GM19467 (cell line): ENCODE measurements at regions not wholly inside any gene's neighbourhood (a gene's known extent, or its start where the extent isn't known, plus 50 kb on each side); places are given as distances from the start of the nearest gene placed in this dataset.

Experiments used
- ATAC-seq: cut with Tn5 transposase; IDR thresholded peaks from one replicate; pipeline ENCODE4 v1.9.1; 2021; ENCODE audit warnings: mild to moderate bottlenecking, moderate library complexity; ENCODE audit not compliant: unreplicated experiment

DNA sequence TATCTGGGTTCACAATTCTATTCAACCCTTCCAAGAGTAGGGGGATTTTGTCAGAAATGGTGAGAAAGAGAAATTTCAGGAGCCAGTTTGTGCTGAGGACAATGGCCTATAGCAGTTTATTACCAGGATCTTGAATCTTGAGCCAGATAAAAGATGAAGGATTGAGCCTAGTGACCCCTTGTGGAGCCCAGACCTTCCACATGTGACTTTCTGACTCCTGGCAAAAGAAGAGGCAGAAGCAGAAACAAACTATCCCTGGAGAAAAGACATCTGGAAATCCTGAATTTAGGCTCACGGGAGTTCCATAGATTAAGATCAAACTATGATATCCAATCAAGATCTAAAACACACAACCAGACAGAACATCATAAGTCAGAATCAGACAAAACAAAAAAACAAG lies 60.9 kb upstream of the CHRM2 start:
- no peak for ATAC-seq

DNA sequence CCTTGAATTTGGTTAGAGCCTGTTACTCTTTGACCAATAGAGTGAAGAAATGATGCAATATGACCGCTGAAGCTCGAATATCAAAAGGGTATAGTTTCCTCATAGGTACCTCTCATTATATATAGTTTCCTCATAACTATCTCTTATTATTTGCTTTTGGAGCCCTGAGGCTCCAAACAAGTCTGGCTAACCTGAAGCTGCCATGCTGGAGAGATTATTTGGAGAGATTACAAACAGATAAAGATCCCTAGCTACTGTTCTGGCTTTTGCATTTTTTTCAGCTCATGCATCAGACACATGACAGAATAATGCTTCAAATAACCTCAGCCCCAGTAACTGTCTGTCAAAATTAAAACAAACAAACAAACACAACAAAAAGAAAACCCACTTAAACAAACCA lies 65.4 kb upstream of the CHRM2 start:
- ATAC-seq: no peak

DNA sequence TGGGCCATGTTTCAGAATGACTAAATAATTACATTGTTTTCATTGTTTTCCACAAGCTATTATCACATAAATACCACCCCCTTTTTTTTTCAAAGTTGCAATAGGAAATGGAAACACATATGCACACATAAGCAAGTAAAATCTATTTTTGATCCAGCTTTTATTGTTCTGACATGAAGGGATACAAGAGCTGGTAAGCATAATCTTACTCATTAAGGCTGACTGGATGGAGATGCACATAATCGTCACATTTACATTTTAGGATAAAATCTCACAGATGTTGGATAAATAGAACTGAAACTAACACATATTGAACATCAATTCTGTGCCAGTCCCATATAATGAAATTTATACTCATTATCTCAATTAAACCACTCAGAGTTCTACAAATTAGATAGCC lies 84.5 kb upstream of the CHRM2 start:
- ATAC-seq: no peak

DNA sequence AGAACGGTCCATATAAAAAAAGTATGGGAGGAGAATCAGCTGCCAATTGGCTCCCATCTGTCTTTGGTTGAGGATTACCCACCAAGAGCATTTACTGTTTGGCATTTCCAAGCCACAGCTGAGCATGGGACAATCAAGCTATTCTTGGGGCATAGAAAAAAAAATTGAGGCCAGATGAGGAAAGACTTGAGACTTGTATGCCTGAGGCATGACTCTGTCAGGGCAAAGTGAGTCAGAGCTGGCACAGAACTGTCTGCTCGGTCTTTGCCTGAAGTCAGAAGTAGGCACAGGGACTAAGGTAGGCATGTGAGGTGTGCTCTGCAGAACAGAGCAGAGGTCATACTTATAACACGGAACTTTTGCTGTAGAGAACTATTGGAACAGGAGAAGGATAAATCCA lies 126.5 kb upstream of the CHRM2 start:
- ATAC-seq: no peak

- no peak for ATAC-seq
These were observed 139.5 kb upstream of the CHRM2 start for GRCh38 chr7:136728945-136729344.

- ATAC-seq: no peak
These were observed 142.0 kb upstream of the CHRM2 start for GRCh38 chr7:136726460-136726859.

- no peak for ATAC-seq
These were observed 150.4 kb upstream of the CHRM2 start for GRCh38 chr7:136717910-136718557.

DNA sequence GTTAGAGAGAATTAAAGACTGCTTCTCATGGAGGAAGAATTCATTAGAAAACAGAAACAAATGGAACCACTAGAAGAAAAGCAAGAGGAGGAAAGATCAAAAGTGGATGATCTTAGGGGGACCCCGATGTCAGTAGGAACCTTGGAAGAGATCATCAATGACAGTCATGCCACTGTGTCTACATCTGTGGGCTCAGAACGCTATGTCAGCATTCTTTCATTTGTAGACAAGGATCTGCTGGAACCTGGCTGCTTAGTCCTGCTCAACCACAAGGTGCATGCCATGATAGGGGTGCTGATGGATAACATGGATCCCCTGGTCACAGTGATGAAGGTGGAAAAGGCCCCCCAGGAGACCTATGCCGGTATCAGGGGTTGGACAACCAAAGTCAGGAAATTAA lies 154.4 kb upstream of the CHRM2 start:
- no peak for ATAC-seq

- ATAC-seq: no peak
These were observed 157.7 kb upstream of the CHRM2 start for GRCh38 chr7:136710751-136711150.

DNA sequence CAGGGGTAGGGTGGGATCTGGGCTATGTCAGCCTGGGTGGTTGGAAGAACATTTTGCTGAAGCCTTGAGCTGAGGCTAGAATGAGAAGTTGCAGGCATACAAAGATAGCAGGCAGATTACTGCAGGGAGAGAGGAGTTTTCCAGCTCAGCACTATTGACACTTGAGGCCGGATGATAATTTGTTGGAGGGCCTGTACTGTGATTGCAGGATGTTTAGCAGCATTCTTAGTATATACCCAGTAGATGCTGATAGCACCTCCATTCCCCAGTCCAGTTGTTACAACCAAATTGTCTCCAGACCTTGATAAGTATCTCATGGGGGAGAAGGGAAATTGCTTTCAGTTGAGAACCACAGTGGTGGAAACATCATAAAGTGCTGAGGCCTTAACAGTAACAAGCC lies 158.6 kb upstream of the CHRM2 start:
- no peak for ATAC-seq

- no peak for ATAC-seq
These were observed 165.5 kb upstream of the CHRM2 start for GRCh38 chr7:136702913-136703312.

GRCh38 chr7:136698977-136699376 lies 169.5 kb upstream of the CHRM2 start:
- ATAC-seq: no peak

- ATAC-seq: no peak
These were observed 170.2 kb upstream of the CHRM2 start for GRCh38 chr7:136698231-136698630.

GRCh38 chr7:136697271-136697670 lies 171.2 kb upstream of the CHRM2 start:
- ATAC-seq: no peak

- ATAC-seq: peak; percentile 59
These were observed 175.0 kb upstream of the CHRM2 start for GRCh38 chr7:136693166-136694119.

DNA sequence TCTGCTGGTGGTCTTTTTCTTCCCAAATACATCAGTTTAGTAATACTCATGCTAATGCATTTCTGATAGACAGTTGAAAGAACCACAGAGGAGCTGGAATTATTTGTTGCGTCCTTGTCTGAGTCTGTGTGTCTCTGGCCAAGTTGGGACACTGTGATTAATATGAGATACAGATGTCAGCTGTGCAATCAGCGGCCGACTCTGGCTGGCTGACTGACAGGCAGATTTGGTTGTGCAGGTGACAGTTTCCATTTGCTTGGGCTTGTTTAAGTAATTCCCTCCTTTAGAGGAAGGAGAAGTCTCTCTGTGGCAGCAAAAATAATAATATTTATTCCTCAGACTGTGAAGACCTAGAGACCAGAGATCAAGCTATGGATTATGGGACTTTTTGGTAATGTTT lies 176.2 kb upstream of the CHRM2 start:
- ATAC-seq: no peak

GRCh38 chr7:136688601-136689000 lies 179.9 kb upstream of the CHRM2 start:
- no peak for ATAC-seq

- no peak for ATAC-seq
These were observed 180.6 kb upstream of the CHRM2 start for GRCh38 chr7:136687693-136688322.

DNA sequence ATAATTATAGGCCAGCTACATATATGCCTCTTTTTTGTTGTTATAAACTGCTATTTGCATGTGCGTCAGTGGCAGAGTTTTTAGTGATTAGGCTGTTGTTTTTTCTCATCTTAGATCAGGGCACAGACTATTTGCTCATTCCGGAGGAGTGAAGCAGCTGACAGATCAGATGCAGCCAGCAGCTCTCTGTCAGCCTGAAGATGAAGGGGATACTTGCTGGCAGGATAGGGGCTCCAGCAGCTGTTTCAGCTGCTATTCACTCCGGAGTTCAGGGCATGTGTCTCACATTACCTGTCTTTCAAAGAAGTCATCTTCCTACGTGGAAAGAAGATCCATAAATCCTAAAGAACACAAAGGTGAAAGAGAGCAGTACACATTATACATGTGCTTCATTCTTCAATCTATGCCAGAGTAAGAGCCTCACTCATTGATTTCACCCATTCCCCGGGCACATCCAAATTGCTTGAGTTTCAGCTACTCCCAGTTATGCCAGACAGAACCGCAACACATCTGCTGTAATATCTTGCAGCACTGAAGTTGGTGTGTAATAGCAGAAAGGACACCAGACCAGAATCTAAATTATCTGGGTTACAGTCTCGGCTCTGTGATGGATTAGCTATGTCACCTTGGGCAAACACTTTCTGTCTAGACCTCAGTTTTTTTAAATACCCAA lies 182.8 kb upstream of the CHRM2 start:
- ATAC-seq: no peak

DNA sequence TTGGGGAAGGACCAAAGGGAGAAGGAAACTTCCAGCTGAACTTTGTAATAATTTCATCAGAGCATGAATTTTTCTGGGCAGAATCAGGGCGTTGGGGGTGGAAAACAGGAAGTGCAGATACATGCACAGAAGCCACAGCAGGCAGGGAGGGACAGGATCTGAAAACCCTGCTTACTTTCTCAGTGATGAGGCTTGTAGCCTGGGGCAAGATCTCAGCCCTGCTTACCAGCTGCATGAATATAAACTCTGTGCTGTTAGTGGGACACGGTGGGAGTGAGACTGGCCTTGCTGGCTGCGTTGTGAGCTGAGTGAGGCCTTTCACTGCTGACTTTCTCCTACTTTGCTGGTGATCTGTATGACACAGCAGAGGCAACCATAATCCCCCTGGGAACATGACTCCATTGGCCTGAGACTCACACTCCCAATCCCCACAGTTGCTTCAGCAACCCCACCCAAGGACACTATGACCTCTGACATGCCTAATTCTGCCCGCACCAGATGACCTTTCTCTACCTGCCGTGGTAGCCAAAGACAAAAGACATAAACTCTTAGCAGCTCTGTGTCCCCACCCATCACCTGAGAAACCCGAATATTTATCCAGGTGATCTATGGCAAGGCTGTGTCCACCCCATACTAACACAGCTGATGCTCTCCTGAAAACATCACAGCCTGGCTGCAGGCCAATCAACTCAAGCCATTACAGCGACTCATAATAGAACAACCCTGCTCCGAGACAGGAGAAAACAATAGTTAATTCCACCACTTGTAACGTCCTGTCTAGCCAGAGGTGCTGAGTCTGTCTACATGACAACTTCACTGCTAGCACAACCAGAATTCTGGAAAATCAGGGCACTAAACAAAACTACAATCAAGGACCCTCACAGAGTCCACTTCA lies 190.7 kb upstream of the CHRM2 start:
- ATAC-seq: peak; percentile 85
